ENCODE measurements at regions not wholly inside any gene's neighbourhood (a gene's known extent, or its start where the extent isn't known, plus 50 kb on each side); places are given as distances from the start of the nearest gene placed in this dataset.

DNA sequence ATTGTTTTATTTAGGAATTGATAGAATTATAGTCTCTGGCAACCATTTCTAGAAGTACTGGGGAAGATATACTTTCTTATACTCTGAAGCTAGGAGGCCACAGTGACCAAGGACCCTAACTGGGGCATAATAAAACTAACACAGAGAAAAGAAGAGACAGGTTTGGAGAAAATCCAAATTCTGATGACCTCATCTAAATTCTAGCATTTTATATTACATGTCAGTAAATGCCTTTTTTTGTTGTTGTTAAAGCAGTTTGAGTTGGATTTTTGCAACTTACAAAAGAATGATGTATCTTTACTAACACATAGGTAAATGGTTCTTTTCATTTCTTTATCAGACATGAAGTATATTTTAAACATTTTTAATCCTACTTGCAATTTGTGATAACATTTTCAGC is 933.3 kb downstream of the TMTC2 start:
- TF ChIP-seq TAF1 (IDR thresholded peaks at IDR 0.05; ENCODE audit: borderline replicate concordance, low read depth, low read length): no peak
- no peak for TF ChIP-seq POLR2A (IDR thresholded peaks at IDR 0.05; ENCODE audit: low read depth, low read length)
